ENCODE measurements at regions not wholly inside any gene's neighbourhood (a gene's known extent, or its start where the extent isn't known, plus 50 kb on each side); places are given as distances from the start of the nearest gene placed in this dataset.

- TF ChIP-seq, protein P1, sequence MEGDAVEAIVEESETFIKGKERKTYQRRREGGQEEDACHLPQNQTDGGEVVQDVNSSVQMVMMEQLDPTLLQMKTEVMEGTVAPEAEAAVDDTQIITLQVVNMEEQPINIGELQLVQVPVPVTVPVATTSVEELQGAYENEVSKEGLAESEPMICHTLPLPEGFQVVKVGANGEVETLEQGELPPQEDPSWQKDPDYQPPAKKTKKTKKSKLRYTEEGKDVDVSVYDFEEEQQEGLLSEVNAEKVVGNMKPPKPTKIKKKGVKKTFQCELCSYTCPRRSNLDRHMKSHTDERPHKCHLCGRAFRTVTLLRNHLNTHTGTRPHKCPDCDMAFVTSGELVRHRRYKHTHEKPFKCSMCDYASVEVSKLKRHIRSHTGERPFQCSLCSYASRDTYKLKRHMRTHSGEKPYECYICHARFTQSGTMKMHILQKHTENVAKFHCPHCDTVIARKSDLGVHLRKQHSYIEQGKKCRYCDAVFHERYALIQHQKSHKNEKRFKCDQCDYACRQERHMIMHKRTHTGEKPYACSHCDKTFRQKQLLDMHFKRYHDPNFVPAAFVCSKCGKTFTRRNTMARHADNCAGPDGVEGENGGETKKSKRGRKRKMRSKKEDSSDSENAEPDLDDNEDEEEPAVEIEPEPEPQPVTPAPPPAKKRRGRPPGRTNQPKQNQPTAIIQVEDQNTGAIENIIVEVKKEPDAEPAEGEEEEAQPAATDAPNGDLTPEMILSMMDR (IDR thresholded peaks at IDR 0.05), result no peak
- TF ChIP-seq POLR2A (IDR thresholded peaks at IDR 0.05), result no peak
Measured at GRCh38 chr17:13350466-13350865, 251.3 kb downstream of the HS3ST3A1 start.
